Upper lobe of left lung (tissue), 4 donors: ENCODE measurements at regions not wholly inside any gene's neighbourhood (a gene's known extent, or its start where the extent isn't known, plus 50 kb on each side); places are given as distances from the start of the nearest gene placed in this dataset.

ENCODE experiments used
- EP300 ChIP-seq, 4 donors: sonication (generic); formaldehyde crosslinking; IDR thresholded peaks; one replicate each; pipeline ENCODE4 v1.5.1; 2017; ENCODE audit warnings: antibody characterized with exemption in 4 of 4, control low read depth in 2 of 4
- POLR2A ChIP-seq, 4 donors: fragments of 450-650 bp; IDR thresholded peaks; one replicate each; pipeline ENCODE4 v1.5.1; 2016 to 2017; ENCODE audit warnings: antibody characterized with exemption in 4 of 4, mild to moderate bottlenecking in 2 of 4
- POLR2AphosphoS5 ChIP-seq, 2 donors: sonication (generic); formaldehyde crosslinking; IDR thresholded peaks; one replicate each; pipeline ENCODE4 v1.5.1; 2017; ENCODE audit warnings: antibody characterized with exemption in 2 of 2
- TF ChIP-seq, protein P1 (sequence below), 6 experiments: fragments of 450-650 bp in 4 of 6; fragments of 200-600 bp in 2 of 6; sonication (generic) in 2 of 6; IDR thresholded peaks; one replicate each; pipeline ENCODE4 v1.5.1; 2016 to 2019; ENCODE audit warnings: antibody characterized with exemption in 6 of 6

DNA sequence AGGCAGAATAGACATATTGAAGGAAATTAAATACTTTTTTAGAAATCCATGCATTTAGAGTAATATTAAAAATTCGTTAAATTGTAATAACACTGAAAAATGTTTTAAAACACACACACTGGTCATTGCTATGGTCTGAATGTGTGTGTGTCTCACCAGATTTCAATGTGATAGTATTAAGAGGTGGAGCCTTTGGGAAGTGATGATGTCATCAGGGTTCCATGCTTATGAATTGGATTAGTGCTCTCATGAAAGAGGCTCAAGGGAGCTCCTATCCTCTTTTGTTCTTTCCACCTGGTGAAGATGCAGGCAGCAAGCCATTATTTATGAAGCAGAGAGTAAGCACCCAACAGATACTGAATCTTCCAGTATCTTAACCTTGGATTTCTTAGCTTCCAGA, 441.8 kb downstream of the CDH2 start:
- TF ChIP-seq, protein P1, sequence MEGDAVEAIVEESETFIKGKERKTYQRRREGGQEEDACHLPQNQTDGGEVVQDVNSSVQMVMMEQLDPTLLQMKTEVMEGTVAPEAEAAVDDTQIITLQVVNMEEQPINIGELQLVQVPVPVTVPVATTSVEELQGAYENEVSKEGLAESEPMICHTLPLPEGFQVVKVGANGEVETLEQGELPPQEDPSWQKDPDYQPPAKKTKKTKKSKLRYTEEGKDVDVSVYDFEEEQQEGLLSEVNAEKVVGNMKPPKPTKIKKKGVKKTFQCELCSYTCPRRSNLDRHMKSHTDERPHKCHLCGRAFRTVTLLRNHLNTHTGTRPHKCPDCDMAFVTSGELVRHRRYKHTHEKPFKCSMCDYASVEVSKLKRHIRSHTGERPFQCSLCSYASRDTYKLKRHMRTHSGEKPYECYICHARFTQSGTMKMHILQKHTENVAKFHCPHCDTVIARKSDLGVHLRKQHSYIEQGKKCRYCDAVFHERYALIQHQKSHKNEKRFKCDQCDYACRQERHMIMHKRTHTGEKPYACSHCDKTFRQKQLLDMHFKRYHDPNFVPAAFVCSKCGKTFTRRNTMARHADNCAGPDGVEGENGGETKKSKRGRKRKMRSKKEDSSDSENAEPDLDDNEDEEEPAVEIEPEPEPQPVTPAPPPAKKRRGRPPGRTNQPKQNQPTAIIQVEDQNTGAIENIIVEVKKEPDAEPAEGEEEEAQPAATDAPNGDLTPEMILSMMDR (IDR thresholded peaks at IDR 0.05): no peak
- TF ChIP-seq POLR2A (IDR thresholded peaks at IDR 0.05): no peak
- no peak for TF ChIP-seq POLR2AphosphoS5 (IDR thresholded peaks at IDR 0.05)
- no peak for TF ChIP-seq EP300 (IDR thresholded peaks at IDR 0.05)
